RKO (cell line): ENCODE measurements at regions not wholly inside any gene's neighbourhood (a gene's known extent, or its start where the extent isn't known, plus 50 kb on each side); places are given as distances from the start of the nearest gene placed in this dataset.
"Not testable (repeated sequence)": the region's sequence is repeated elsewhere in the genome, so short reads cannot be mapped to it uniquely, and the experiment has no call there.

Source experiments
- DNase-seq: peaks from one replicate; pipeline ENCODE4 v3.0.0-alpha.2; 2016; ENCODE audit warnings: low spot score

DNA sequence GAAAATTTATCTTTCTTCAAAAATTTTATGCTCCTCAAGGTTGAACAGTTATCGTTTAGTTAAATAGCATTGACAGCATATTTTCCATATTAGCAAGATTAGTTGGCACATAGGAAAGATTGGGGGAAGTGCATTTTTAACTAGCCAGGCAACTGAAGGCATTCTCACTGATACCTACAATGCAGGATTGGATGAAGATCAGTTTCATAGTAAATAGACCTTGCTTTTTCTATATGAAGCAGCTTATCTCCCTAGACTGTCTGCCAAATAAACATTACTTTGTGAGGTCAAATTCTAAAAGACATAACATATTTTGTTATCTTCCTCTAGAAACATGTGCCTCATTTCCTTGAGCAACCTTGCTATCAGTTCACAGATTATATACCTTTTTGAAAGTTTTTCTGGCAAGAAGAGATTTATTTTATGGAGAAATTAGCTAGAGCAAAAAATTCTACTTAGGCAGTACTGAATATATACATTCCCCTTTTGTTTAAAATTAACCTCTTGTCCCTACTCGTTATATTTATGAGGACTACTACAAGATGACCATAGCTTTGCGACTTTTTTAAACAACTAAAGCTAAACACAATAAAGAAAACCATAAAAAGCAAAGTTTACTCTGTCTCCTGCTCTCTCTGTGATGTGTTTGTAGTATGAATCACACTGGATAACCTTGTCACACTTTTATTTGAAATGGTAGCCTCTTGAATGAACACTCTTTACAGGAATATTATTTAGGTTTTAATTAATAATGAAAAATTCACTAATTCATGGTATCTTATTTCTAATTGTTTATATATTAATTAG lies 654.9 kb upstream of the TBL1XR1 start:
- DNase-seq, result no peak

- no peak for DNase-seq
Observed at GRCh38 chr3:177855021-177855420, 657.7 kb upstream of the TBL1XR1 start.

DNA sequence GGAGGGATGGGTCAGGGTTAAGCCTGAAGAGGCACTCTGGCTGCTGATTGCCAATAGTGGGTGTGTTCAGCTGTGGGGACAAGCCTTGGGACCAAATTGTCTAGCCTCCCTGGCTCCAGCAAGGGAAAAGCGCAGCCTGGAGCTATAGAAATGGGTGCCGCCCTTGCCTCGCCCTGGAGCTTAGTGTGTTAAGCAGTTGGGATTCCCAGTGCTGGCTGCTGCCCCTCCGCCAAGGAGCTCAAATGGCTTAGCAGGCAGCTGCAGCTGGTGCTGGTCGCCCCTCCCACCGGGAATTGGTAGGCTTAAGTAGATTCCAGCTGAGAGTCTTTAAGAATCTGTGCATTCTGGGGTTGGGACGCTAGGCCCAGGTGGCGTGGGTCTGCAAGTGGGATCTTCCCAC lies 662.9 kb upstream of the TBL1XR1 start:
- no peak for DNase-seq

DNA sequence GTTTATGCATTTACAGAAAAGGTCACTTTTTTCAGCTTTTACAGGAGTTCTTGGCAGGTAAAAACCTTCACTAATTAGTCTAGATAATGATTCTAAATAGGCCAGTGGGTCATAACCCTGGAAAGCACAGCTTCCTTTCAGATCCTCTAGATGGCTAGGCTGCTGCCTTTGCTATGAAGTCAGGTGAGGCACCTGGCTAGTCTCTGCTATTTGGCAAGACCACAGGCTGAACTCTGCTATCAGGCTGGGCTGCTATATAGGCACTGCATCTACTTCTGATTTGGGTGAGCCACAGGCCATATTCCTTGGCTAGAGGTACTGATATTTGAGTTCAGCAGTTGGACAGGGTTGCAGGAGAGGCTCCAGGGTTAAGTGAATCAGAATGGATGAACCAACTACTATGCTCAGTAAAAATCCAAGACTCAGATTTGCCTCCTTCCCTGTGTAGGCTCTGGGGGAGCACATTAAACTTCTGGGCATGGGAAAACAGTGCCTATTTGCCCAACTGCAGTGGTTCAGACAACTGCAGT lies 665.7 kb upstream of the TBL1XR1 start:
- no peak for DNase-seq

- not testable (repeated sequence) for DNase-seq
Observed at GRCh38 chr3:177871267-177871666, 665.0 kb upstream of the KCNMB2 start.

DNA sequence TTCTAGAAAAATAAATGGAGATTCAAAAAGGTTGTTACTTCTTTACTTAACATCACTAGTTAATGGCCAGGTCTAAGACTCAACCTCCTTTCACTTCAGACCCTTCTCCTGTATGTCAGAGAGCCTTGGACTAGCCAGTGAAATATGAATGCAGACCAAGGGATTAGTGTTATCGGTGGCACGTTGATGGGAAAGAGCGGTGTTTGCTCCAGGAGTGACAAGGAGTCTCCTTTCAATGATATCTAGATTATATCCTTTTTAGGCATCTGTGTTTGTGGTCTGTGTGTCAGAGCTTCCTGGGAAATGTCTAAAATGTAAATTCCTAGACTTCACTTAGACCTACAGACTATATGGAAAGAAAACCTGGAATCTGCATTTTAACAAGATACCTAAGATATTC lies 658.0 kb upstream of the KCNMB2 start:
- DNase-seq, result no peak

- no peak for DNase-seq
Observed at GRCh38 chr3:177878957-177879356, 657.3 kb upstream of the KCNMB2 start.

- DNase-seq, result no peak
Observed at GRCh38 chr3:177881351-177881750, 654.9 kb upstream of the KCNMB2 start.

GRCh38 chr3:177882124-177882648 lies 654.0 kb upstream of the KCNMB2 start:
- no peak for DNase-seq

DNA sequence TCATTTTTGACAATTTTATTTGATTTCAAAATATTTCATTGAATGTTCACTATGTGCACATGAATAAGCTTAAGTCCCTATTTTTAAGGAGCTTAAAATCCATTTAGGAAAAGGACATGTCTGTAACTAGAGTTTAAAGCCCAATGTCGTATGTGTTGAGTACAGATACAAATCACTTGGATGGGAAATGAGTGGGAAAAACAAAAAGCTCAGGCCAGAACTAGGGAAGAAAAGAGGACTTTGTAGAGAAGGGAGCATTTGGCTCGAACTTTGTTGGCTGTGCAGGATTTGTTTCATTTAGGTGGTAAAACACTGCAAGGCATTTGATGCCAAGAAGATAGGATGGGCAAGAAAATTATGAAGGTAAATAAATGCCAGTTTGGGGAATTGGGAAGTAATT lies 653.1 kb upstream of the KCNMB2 start:
- no peak for DNase-seq

GRCh38 chr3:177883957-177884356 lies 652.3 kb upstream of the KCNMB2 start:
- no peak for DNase-seq

- no peak for DNase-seq
Observed at GRCh38 chr3:177885063-177885462, 651.2 kb upstream of the KCNMB2 start.

- DNase-seq, result no peak
Observed at GRCh38 chr3:177886501-177886900, 649.7 kb upstream of the KCNMB2 start.

DNA sequence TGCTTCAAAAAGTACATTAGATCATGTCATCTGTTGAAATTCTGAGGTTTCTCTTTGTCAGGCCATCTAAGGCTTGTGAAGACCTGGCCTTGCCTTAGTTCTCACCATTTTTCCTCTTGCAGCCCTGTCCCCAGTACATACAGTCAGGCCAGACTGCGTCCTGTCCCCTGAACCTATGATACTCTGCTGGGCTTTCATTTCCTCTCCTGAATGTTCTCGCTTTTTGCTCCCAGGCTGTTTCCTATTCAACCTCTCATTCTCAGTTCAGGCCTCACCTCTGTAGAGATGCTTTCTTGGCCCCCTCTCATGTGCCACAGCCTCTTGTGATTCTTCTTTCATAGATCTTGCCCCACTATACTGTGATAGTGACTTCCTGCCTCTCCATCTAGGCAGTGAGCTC lies 648.8 kb upstream of the KCNMB2 start:
- DNase-seq, result no peak

GRCh38 chr3:177889161-177889560 lies 647.1 kb upstream of the KCNMB2 start:
- no peak for DNase-seq

GRCh38 chr3:177889652-177890358 lies 646.4 kb upstream of the KCNMB2 start:
- no peak for DNase-seq

DNA sequence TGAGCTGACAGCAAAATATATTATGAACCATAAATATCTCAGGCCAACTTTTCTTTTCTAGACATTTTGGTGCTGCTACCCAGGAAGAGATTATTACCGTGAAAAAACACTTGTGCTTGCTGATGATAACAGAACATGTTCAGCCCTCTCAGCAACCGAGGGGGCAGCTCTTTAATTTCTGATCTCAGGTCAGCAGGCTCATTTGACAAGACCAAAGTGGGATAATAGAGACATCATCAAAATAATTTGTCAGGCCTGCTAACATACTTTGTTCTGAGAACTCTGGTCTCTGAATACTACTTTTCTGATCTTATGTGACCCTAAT lies 645.9 kb upstream of the KCNMB2 start:
- no peak for DNase-seq

DNA sequence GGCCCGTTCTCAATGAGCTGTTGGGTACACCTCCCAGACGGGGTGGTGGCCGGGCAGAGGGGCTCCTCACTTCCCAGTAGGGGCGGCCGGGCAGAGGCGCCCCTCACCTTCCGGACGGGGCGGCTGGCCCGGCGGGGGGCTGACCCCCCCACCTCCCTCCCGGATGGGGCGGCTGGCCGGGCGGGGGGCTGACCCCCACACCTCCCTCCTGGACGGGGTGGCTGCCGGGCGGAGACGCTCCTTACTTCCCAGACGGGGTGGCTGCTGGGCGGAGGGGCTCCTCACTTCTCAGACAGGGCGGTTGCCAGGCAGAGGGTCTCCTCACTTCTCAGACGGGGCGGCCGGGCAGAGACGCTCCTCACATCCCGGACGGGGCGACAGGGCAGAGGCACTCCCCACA lies 644.7 kb upstream of the KCNMB2 start:
- DNase-seq, result not testable (repeated sequence)

- DNase-seq, result peak; percentile 11
Observed at GRCh38 chr3:177893331-177893730, 642.9 kb upstream of the KCNMB2 start.

- DNase-seq, result no peak
Observed at GRCh38 chr3:177894081-177894728, 642.0 kb upstream of the KCNMB2 start.

- no peak for DNase-seq
Observed at GRCh38 chr3:177898185-177898584, 638.1 kb upstream of the KCNMB2 start.

DNA sequence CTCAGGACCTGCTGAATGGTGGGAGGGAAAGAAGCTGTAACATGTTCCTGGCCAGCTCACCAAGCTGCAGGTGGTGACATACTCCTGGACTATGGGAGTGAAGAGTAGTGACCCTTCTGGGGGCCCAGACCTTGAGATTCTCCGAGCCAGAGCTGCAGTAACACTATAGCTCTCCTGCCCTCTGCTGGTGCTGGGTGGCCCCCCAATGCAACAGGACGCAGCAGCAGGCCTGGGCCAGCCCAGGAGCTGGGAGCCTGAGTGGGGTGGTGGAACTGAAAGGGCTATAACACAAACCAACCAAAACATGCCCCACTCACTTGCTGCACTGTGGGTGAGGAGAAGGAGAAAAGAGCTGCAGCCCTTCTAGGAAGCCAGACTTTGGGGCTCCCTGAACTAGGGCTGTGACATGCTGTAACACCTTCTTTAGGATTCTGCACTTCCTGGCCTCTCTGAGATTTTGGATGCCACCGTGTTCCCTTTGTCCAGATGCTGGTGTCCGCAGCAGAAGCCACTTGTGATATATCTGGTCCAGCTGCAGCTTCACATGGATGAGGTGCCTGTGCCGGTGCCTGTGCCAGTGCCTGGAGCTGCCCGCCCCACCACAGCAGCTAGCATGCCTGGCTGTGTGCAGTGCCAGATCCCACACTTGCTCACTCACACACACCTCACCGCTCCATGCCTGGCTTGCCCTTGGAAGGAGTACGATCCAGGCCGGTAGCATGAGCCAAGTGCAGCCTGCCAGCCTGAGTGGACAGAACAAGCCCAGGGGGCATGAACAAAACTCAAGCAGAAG lies 636.8 kb upstream of the KCNMB2 start:
- DNase-seq, result no peak
